DND-41 (cell line): ENCODE measurements at regions not wholly inside any gene's neighbourhood (a gene's known extent, or its start where the extent isn't known, plus 50 kb on each side); places are given as distances from the start of the nearest gene placed in this dataset.

Experiments used
- CTCF ChIP-seq: IDR thresholded peaks from 2 replicates; pipeline ENCODE4 v1.5.1; 2012; ENCODE audit warnings: borderline replicate concordance, low read length, moderate library complexity, mild to moderate bottlenecking; ENCODE audit not compliant: poor library complexity, severe bottlenecking; ENCODE audit errors: extremely low read depth
- EZH2 ChIP-seq: IDR thresholded peaks from 3 replicates; pipeline ENCODE4 v1.6.1; 2012; ENCODE audit warnings: borderline replicate concordance, low read depth, mild to moderate bottlenecking, moderate library complexity, low read length, inconsistent platforms; ENCODE audit not compliant: severe bottlenecking

GRCh38 chr5:147176422-147176821 lies 58.4 kb upstream of the STK32A start:
- no peak for TF ChIP-seq CTCF
- no peak for TF ChIP-seq EZH2
